ENCODE measurements at regions not wholly inside any gene's neighbourhood (a gene's known extent, or its start where the extent isn't known, plus 50 kb on each side); places are given as distances from the start of the nearest gene placed in this dataset.

GRCh38 chr3:117722856-117723255 lies 1013.3 kb downstream of the TUSC7 start:
- DNase-seq (no peak), ATAC-seq (no peak)

- no peak for DNase-seq
- no peak for ATAC-seq
Observed at GRCh38 chr3:117723825-117724224, 1014.2 kb downstream of the TUSC7 start.

- no peak for ATAC-seq
- no peak for DNase-seq
Observed at GRCh38 chr3:117725314-117725713, 1015.7 kb downstream of the TUSC7 start.

DNA sequence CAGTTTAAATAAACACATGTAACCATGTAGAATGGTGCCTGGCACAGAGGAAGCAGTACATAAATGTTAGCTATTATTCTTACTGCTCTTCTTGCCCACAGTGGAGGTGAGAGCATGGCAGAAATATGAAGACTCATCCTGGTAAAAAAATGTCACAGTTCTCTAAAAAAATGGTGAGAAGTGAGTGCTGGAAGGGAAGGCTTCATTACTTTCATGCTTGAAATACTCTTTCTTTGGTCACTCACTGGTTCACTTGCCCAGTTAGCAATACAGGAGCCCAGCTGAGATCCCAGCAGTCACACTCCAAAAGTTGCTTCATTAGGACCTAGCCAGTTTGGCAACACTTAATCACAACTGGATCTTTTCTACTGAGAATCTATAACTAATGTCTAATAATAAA lies 1017.2 kb downstream of the TUSC7 start:
- no peak for DNase-seq
- no peak for ATAC-seq

DNA sequence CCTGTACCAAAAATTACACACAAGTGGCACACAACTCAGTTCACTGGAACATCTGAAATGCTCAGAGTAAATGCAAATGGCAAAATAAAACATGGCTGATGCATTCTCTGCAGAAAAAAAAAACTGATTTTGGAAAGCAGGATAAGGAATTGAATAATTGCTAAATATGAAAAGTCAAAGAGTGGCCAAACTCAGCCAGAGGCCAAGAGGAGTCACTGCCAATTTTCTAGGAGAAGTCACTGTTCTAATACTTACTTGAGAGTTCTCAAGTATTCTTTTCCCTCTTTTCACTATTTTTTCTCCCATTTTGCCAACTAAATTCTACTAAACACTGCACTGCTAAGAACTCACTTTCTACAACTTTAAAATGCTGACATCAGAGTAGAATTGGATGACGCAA lies 1018.6 kb downstream of the TUSC7 start:
- ATAC-seq (no peak), DNase-seq (no peak)

GRCh38 chr3:117734496-117734895 lies 1024.9 kb downstream of the TUSC7 start:
- DNase-seq (no peak), ATAC-seq (no peak)

DNA sequence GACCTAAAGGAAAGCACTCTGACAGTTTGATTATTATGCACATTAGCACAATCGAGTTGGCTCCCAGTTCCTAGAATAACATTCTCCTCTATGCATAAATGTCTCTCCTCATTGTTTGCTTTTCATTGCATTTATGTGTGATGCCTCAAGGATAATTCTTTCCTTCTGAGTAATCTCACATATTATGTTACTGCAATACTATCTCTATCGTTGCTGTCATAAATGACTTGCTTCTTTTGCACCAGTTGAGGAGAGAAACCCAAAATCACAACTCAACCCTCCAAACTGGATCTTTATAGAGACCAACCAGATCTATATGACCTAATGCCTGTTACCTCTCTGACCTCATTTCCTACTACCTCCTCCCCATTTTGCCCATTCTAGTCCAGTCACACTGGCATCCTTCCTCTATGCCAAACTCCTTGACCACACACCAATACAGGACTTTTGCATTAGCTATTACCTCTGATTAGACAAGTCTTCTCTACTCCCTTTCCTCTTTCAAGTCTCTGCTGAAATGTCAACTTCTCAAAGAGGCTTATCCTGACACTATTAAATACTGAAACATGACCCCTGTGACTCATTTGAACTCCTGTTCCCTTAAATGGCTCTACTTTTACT lies 1026.0 kb downstream of the TUSC7 start:
- DNase-seq (no peak), ATAC-seq (no peak)

DNA sequence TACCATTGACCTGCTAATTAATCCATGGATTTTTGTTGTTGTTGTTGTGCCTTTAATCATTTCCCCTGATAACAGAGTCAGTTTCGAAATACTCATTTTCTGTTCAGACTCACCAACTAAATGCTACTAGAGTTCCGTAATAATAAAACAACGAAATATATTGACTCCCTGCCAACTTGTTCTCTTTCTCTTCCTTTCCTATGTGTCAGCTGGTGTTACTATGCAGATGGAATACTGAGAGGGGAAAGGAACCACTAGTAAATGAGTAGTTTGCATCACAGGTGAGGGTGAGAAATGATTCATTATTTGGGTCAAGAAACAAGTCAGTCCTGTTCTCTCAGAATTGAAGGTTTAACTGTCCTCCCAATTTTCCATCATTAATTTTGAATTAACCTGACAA lies 1027.3 kb downstream of the TUSC7 start:
- no peak for ATAC-seq
- no peak for DNase-seq

GRCh38 chr3:117743993-117744392 lies 1034.4 kb downstream of the TUSC7 start:
- ATAC-seq: no peak
- DNase-seq: no peak

GRCh38 chr3:117744935-117745334 lies 1035.4 kb downstream of the TUSC7 start:
- ATAC-seq (no peak), DNase-seq (no peak)

DNA sequence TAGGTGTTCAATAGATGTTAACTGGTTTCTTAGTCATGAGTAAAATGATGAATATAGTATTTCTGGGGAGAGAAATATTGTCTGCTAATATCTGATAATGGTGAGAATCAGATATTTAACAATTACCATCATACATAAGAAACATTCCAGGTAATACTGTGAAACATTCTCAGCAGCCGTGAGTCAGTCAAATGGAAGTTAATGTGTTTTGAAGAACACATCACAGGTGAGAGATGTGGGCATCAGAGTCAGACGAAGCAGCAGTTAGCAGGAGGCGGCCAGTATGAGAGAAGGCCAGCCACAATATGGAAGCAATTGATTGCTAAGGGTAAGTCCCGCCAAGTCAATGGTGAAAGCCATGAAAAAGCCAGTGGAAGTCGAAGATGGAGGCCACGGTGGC lies 1035.9 kb downstream of the TUSC7 start:
- DNase-seq (no peak), ATAC-seq (no peak)

- ATAC-seq (no peak), DNase-seq (no peak)
Observed at GRCh38 chr3:117746066-117746465, 1036.5 kb downstream of the TUSC7 start.

- ATAC-seq (no peak), DNase-seq (no peak)
Observed at GRCh38 chr3:117748131-117748530, 1038.6 kb downstream of the TUSC7 start.

DNA sequence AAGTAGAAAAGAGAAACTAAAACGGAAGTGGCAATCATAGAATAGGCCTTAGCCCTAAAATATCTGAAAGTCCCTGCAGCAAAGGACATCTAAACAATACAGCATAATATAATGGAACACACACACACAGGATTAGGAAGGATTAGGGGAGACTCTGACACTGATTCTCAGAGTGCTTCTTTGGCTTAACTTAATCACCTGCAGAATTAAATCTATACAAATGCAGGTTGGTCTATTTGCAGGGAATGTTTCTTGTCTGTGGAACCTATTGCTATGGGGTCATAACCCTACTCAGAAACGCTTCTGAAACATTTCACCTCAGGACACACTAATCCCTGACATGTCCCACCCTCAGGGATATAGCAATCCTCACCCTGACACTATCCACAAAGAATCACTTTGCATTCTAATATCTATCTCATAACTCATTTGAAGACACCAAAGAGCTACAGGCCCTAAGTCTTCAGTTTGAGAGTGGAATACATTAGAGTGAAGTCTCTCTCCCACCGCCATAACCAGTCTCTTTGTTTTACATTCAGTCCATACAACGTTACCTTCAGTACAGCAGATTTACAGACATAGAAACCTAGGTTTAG lies 1041.2 kb downstream of the TUSC7 start:
- ATAC-seq (no peak), DNase-seq (no peak)

DNA sequence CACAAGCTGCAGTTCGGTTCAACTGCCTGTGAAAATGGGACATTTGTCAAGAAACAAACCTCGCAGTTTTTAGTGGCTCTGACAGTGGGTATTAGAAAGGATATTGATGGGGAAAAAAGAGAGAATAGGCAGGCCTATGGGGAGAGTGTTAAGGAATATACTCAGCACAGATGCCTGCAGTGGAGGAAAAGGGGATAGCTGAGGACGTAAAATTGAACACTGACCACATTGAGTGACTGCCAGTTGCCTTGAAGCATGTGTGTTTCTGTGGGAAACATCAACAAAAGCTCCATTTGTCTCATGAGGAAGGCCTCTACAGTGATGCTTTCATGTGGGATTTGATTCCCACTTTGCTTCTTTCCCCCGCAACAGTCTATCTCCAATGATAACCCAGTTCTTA lies 1042.1 kb downstream of the TUSC7 start:
- ATAC-seq (no peak), DNase-seq (no peak)

- DNase-seq (no peak), ATAC-seq (no peak)
Observed at GRCh38 chr3:117752984-117753717, 1043.6 kb downstream of the TUSC7 start.

GRCh38 chr3:117754058-117754457 lies 1044.5 kb downstream of the TUSC7 start:
- DNase-seq (no peak), ATAC-seq (no peak)

GRCh38 chr3:117754841-117755240 lies 1045.3 kb downstream of the TUSC7 start:
- no peak for ATAC-seq
- no peak for DNase-seq

- no peak for ATAC-seq
- no peak for DNase-seq
Observed at GRCh38 chr3:117756563-117756962, 1047.0 kb downstream of the TUSC7 start.

DNA sequence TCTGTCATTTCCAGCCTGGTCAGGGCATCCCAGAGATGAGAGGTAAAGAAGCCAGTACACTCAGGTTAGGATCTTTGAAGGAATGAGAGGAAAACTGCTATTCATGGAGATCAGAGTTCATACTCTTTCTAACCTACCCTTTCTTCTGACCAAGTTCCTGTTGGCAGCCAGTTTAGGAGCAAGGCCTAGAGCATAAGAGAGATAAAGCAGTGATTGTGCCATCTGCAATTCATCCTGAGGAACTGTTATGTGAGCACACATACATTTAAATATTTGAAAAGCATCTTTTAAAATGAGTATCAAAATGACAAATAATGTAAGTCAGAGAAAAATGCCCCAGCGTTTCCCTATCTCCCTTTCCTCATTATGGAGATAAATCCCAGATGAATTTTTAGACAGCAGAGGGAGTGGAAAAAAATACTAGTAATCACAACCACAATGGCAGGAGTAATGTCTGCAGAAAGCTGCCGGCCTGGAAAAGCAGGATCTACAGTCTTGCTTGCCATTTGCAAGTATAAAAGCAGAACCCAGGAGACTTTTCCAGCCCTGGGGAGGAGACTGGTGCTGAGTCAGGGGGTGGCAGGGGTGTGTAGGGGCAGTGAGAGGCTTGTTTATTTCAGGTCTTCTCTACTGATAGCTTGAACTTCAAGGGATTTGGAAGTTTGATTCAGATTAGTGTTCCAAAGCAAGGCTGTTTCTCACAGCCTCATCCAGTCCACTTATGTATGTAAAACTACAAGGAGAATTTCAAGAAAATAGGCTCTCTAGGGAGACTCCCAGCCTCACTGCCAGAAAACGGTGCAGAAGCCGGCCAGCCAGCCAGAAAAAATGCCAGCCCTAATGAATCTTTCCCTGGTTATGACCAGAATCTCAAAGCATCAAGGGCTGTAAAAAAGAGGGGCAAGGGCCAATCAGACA lies 1052.4 kb downstream of the TUSC7 start:
- DNase-seq (no peak), ATAC-seq (no peak)

- DNase-seq (no peak), ATAC-seq (no peak)
Observed at GRCh38 chr3:117762621-117763037, 1053.0 kb downstream of the TUSC7 start.

GRCh38 chr3:117763561-117763960 lies 1054.0 kb downstream of the TUSC7 start:
- DNase-seq: no peak
- ATAC-seq: no peak

- ATAC-seq (no peak), DNase-seq (no peak)
Observed at GRCh38 chr3:117768581-117768980, 1059.0 kb downstream of the TUSC7 start.
